NCI-H82 treated with DMSO at 0.1 percent for 48 hours (cell line): ENCODE measurements at regions not wholly inside any gene's neighbourhood (a gene's known extent, or its start where the extent isn't known, plus 50 kb on each side); places are given as distances from the start of the nearest gene placed in this dataset.
A peak's percentile ranks its signal among the peaks of the same experiment; 100 is the strongest.

ENCODE experiments used
- DNase-seq: peaks from one replicate; lab custom pipeline; 2025; ENCODE audit not compliant: unreplicated experiment; lab: John Stamatoyannopoulos, UW

GRCh38 chr10:121662945-121663917 lies 65.0 kb upstream of the FGFR2 start:
- DNase-seq, result peak; percentile 10

- no peak for DNase-seq
These were observed 64.3 kb upstream of the FGFR2 start for GRCh38 chr10:121662531-121662930.

DNA sequence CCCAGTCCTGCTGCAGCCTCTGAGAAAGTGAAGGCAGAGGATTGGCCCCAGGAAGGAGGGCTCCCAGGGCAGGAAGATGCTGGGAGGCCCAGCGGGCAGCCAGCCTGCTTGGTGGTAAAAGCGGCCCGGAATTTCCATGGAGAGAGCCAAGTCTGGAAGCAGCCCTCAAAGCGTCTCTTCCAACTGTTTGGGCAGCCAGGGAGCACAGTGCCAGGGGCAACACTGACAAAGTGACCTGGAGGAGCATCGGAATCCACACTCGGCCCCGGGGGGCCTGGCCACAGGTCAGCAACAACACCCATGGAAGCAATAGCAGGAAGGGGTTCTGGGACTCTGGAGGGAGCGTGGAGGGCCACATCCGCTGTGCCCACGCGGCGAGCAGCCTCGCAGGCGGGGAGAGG lies 63.2 kb upstream of the FGFR2 start:
- DNase-seq, result no peak

DNA sequence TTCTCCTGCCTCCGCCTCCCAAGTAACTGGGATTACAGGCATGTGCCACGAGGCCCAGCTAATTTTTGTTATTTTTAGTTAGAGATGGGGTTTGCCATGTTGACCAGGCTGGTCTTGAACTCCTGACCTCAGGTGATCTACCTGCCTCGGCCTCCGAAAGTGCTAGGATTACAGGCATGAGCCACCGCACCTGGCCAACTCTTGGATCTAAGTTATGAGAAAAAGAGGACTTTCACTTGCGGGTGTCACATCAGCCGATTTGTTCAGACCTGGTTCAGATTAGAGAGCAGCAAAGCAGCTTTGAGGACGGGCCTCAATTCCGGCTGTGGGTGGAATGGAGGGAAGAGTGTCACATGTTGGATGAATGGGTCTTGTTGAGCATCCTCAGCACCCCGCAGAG lies 61.0 kb upstream of the FGFR2 start:
- DNase-seq, result no peak

DNA sequence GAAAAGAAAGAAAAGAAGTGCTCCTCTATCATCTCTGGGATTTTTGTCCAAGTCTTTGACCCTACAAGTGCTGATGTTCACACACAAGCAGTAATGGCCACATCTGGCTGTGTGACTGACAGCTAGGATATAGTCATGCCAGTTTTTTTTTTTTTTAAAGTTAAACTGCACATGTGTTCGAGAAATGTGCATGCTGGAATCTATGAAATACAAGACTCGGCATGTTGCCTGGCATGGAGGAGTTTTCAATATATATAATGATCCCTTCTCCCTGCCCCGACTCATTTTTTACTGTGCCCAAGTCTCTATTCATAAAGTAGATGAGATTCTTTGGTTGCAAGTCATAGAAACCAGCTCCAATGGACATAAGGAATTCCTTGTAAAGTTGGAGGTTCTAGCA lies 60.4 kb upstream of the FGFR2 start:
- no peak for DNase-seq

- no peak for DNase-seq
These were observed 59.9 kb upstream of the FGFR2 start for GRCh38 chr10:121658111-121658510.

GRCh38 chr10:121655254-121656144 lies 57.3 kb upstream of the FGFR2 start:
- no peak for DNase-seq

- DNase-seq, result no peak
These were observed 55.8 kb upstream of the FGFR2 start for GRCh38 chr10:121654021-121654545.

DNA sequence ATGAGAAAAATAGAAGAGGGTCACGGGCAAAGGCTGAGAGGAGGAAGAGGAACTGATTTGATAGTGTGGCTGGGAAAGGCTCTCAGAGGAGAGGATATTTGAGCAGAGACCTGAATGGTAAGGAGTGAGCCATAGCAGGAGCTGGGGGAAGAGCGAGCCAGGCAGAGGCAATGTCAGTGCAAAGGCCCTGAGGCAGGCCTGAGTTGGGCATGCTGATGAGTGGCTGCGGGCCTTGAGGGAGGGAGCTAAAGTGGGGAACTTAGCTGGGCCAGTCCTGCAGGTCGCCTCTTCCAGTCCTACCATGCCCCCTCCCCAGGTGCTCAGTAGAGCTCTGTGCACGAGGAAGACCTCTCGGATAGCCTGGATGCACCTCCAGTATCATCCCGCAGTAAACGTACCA lies 55.4 kb upstream of the FGFR2 start:
- no peak for DNase-seq

- no peak for DNase-seq
These were observed 50.2 kb upstream of the FGFR2 start for GRCh38 chr10:121648493-121648892.

- no peak for DNase-seq
These were observed 49.8 kb upstream of the FGFR2 start for GRCh38 chr10:121648059-121648458.
